ENCODE measurements at regions not wholly inside any gene's neighbourhood (a gene's known extent, or its start where the extent isn't known, plus 50 kb on each side); places are given as distances from the start of the nearest gene placed in this dataset.

GRCh38 chr1:4091996-4092395 is 191.9 kb upstream of the C1orf174 start:
- no peak for TF ChIP-seq CTCF (conservative IDR thresholded peaks at IDR 0.05; ENCODE audit: low read depth, low read length)
- DNase-seq (ENCODE audit: low read depth): no peak
- H3K4me3 ChIP-seq (ENCODE audit: low read depth, low read length): no peak overlapping the region

- no peak for DNase-seq (ENCODE audit: low read depth)
- no peak for TF ChIP-seq CTCF (conservative IDR thresholded peaks at IDR 0.05; ENCODE audit: low read depth, low read length)
Measured at GRCh38 chr1:4093856-4094565, 193.9 kb upstream of the C1orf174 start.

GRCh38 chr1:4095433-4095971 is 195.4 kb upstream of the C1orf174 start:
- H3K4me3 ChIP-seq (ENCODE audit: low read depth, low read length): no peak overlapping the region
- DNase-seq (ENCODE audit: low read depth): no peak
- TF ChIP-seq CTCF (conservative IDR thresholded peaks at IDR 0.05; ENCODE audit: low read depth, low read length): no peak

More at GRCh38 chr1:4093856-4094565, 193.9 kb upstream of the C1orf174 start:
- no peak overlapping the region for H3K4me3 ChIP-seq (ENCODE audit: low read depth, low read length)

GRCh38 chr1:4101459-4102161 is 201.5 kb upstream of the C1orf174 start:
- no peak for DNase-seq (ENCODE audit: low read depth)
- H3K4me3 ChIP-seq (ENCODE audit: low read depth, low read length): no peak overlapping the region
- no peak for TF ChIP-seq CTCF (conservative IDR thresholded peaks at IDR 0.05; ENCODE audit: low read depth, low read length)

GRCh38 chr1:4105300-4105880 is 205.3 kb upstream of the C1orf174 start:
- TF ChIP-seq CTCF (conservative IDR thresholded peaks at IDR 0.05; ENCODE audit: low read depth, low read length): no peak
- no peak overlapping the region for H3K4me3 ChIP-seq (ENCODE audit: low read depth, low read length)
- DNase-seq (ENCODE audit: low read depth): no peak

- no peak overlapping the region for H3K4me3 ChIP-seq (ENCODE audit: low read depth, low read length)
- no peak for DNase-seq (ENCODE audit: low read depth)
- TF ChIP-seq CTCF (conservative IDR thresholded peaks at IDR 0.05; ENCODE audit: low read depth, low read length): no peak
Measured at GRCh38 chr1:4106731-4107130, 206.7 kb upstream of the C1orf174 start.

Data from choroid plexus epithelial cell (primary cell).